K562 (cell line): ENCODE measurements at regions not wholly inside any gene's neighbourhood (a gene's known extent, or its start where the extent isn't known, plus 50 kb on each side); places are given as distances from the start of the nearest gene placed in this dataset.

Experiments
- ASH1L ChIP-seq: fragments of 450-650 bp; IDR thresholded peaks from 2 replicates; pipeline ENCODE4 v1.6.1; 2018; ENCODE audit warnings: borderline replicate concordance, mild to moderate bottlenecking, low read depth; ENCODE audit not compliant: partially characterized antibody
- CBX3 ChIP-seq, 2 experiments: IDR thresholded peaks; 1 replicate in 1 of 2; 2 replicates in 1 of 2; pipeline ENCODE4 v1.6.1; 2012; ENCODE audit warnings: inconsistent platforms in 2 of 2, low read length in 2 of 2, borderline replicate concordance in 1 of 2, control low read depth in 1 of 2
- CHD2 ChIP-seq: IDR thresholded peaks from 2 replicates; pipeline ENCODE4 v1.6.1; 2011; ENCODE audit warnings: low read depth, low read length
- HDAC2 ChIP-seq: fragments of 450-650 bp; IDR thresholded peaks from 2 replicates; pipeline ENCODE4 v1.6.1; 2016; ENCODE audit warnings: mild to moderate bottlenecking
- KDM1A ChIP-seq, 2 experiments: fragments of 450-650 bp; IDR thresholded peaks; 2 replicates each; pipeline ENCODE4 v1.6.1; 2016; ENCODE audit warnings: mild to moderate bottlenecking in 2 of 2
- MAFK ChIP-seq: IDR thresholded peaks from 2 replicates; pipeline ENCODE4 v1.6.1; 2011; ENCODE audit warnings: low read length, improper control_type of control experiment
- MEIS2 ChIP-seq: fragments of 450-650 bp; IDR thresholded peaks from 2 replicates; pipeline ENCODE4 v1.6.1; 2014; ENCODE audit warnings: mild to moderate bottlenecking; ENCODE audit not compliant: partially characterized antibody
- PHB2 ChIP-seq: fragments of 450-650 bp; IDR thresholded peaks from 2 replicates; pipeline ENCODE4 v1.6.1; 2017; ENCODE audit warnings: low read depth
- RBM15 ChIP-seq: fragments of 200-400 bp; formaldehyde crosslinking; IDR thresholded peaks from 2 replicates; pipeline ENCODE4 v1.6.1; 2018; ENCODE audit warnings: mild to moderate bottlenecking, low read length, moderate library complexity; ENCODE audit not compliant: insufficient read depth
- SNIP1 ChIP-seq: fragments of 450-650 bp; IDR thresholded peaks from 2 replicates; pipeline ENCODE4 v1.7.1; 2017; ENCODE audit warnings: low read depth, mild to moderate bottlenecking
- SOX6 ChIP-seq: fragments of 450-650 bp; IDR thresholded peaks from 2 replicates; pipeline ENCODE4 v1.6.1; 2014; ENCODE audit warnings: mild to moderate bottlenecking
- TAL1 ChIP-seq: fragments of 450-650 bp; IDR thresholded peaks from 2 replicates; pipeline ENCODE4 v1.6.1; 2016; ENCODE audit warnings: mild to moderate bottlenecking
- TCF7 ChIP-seq: sonication (generic); IDR thresholded peaks from 2 replicates; pipeline ENCODE4 v1.6.1; 2016; ENCODE audit warnings: antibody characterized with exemption, borderline replicate concordance
- TF ChIP-seq, protein P1 (sequence below): fragments of 450-650 bp; IDR thresholded peaks from 2 replicates; pipeline ENCODE4 v1.6.1; 2016; ENCODE audit warnings: mild to moderate bottlenecking, moderate library complexity
- TF ChIP-seq, protein P2 (sequence below): IDR thresholded peaks from 2 replicates; pipeline ENCODE4 v1.6.1; 2014; ENCODE audit warnings: antibody characterized with exemption
- TF ChIP-seq, protein P3 (sequence below): fragments of 250-450 bp; sonication (Bioruptor Pico); IDR thresholded peaks from 2 replicates; pipeline ENCODE4 v1.4.0; 2020

DNA sequence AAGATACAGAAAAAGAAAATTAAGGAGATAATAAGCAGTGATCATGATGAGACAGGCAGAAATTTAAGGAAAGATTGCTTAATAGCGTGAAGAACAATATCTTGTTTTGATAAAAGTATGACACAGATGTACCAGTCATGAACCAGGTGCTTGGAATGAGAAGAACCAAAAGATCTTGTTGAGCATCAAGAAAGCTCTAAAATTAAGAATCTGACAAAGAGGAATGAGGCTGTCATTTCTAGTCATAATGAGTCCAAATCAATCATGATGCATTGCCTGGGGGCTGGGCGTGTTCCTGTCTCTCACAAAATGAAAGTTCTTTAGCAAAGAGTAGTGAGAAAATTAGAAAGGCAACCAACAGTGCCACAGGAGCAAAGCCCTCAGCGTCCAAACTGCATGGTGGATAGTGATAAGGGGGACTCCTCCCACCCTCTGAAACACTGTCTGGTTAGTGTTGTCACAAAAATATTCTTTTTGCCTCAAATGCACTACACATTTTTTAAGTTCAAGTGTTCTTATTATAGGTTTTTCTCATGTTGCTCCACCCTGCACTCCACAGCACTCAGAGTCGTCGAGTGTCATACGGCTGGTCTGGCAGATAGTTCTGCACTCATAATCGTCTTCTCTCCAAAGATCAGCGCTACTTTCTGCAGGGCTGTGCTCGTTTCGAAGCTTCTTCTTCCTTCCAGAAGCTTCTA, 439.6 kb downstream of the TNS3 start (continued):
- TF ChIP-seq, protein P1, sequence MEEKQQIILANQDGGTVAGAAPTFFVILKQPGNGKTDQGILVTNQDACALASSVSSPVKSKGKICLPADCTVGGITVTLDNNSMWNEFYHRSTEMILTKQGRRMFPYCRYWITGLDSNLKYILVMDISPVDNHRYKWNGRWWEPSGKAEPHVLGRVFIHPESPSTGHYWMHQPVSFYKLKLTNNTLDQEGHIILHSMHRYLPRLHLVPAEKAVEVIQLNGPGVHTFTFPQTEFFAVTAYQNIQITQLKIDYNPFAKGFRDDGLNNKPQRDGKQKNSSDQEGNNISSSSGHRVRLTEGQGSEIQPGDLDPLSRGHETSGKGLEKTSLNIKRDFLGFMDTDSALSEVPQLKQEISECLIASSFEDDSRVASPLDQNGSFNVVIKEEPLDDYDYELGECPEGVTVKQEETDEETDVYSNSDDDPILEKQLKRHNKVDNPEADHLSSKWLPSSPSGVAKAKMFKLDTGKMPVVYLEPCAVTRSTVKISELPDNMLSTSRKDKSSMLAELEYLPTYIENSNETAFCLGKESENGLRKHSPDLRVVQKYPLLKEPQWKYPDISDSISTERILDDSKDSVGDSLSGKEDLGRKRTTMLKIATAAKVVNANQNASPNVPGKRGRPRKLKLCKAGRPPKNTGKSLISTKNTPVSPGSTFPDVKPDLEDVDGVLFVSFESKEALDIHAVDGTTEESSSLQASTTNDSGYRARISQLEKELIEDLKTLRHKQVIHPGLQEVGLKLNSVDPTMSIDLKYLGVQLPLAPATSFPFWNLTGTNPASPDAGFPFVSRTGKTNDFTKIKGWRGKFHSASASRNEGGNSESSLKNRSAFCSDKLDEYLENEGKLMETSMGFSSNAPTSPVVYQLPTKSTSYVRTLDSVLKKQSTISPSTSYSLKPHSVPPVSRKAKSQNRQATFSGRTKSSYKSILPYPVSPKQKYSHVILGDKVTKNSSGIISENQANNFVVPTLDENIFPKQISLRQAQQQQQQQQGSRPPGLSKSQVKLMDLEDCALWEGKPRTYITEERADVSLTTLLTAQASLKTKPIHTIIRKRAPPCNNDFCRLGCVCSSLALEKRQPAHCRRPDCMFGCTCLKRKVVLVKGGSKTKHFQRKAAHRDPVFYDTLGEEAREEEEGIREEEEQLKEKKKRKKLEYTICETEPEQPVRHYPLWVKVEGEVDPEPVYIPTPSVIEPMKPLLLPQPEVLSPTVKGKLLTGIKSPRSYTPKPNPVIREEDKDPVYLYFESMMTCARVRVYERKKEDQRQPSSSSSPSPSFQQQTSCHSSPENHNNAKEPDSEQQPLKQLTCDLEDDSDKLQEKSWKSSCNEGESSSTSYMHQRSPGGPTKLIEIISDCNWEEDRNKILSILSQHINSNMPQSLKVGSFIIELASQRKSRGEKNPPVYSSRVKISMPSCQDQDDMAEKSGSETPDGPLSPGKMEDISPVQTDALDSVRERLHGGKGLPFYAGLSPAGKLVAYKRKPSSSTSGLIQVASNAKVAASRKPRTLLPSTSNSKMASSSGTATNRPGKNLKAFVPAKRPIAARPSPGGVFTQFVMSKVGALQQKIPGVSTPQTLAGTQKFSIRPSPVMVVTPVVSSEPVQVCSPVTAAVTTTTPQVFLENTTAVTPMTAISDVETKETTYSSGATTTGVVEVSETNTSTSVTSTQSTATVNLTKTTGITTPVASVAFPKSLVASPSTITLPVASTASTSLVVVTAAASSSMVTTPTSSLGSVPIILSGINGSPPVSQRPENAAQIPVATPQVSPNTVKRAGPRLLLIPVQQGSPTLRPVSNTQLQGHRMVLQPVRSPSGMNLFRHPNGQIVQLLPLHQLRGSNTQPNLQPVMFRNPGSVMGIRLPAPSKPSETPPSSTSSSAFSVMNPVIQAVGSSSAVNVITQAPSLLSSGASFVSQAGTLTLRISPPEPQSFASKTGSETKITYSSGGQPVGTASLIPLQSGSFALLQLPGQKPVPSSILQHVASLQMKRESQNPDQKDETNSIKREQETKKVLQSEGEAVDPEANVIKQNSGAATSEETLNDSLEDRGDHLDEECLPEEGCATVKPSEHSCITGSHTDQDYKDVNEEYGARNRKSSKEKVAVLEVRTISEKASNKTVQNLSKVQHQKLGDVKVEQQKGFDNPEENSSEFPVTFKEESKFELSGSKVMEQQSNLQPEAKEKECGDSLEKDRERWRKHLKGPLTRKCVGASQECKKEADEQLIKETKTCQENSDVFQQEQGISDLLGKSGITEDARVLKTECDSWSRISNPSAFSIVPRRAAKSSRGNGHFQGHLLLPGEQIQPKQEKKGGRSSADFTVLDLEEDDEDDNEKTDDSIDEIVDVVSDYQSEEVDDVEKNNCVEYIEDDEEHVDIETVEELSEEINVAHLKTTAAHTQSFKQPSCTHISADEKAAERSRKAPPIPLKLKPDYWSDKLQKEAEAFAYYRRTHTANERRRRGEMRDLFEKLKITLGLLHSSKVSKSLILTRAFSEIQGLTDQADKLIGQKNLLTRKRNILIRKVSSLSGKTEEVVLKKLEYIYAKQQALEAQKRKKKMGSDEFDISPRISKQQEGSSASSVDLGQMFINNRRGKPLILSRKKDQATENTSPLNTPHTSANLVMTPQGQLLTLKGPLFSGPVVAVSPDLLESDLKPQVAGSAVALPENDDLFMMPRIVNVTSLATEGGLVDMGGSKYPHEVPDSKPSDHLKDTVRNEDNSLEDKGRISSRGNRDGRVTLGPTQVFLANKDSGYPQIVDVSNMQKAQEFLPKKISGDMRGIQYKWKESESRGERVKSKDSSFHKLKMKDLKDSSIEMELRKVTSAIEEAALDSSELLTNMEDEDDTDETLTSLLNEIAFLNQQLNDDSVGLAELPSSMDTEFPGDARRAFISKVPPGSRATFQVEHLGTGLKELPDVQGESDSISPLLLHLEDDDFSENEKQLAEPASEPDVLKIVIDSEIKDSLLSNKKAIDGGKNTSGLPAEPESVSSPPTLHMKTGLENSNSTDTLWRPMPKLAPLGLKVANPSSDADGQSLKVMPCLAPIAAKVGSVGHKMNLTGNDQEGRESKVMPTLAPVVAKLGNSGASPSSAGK, result peak; percentile 13; the same call in 1 of the 2 replicates
- TF ChIP-seq MAFK (no peak), CHD2 (no peak), TAL1 (peak; percentile 7; the same call in 1 of the 2 replicates), KDM1A (IDR thresholded peaks at IDR 0.05) (no peak), TCF7 (no peak), SNIP1 (no peak), HDAC2 (no peak), MEIS2 (peak; percentile 51), ASH1L (no peak), SOX6 (no peak), RBM15 (no peak), CBX3 (IDR thresholded peaks at IDR 0.05; ENCODE audit: borderline replicate concordance in 1 of 2, low read length in 2 of 2) (no peak), PHB2 (no peak)
- TF ChIP-seq, protein P2, sequence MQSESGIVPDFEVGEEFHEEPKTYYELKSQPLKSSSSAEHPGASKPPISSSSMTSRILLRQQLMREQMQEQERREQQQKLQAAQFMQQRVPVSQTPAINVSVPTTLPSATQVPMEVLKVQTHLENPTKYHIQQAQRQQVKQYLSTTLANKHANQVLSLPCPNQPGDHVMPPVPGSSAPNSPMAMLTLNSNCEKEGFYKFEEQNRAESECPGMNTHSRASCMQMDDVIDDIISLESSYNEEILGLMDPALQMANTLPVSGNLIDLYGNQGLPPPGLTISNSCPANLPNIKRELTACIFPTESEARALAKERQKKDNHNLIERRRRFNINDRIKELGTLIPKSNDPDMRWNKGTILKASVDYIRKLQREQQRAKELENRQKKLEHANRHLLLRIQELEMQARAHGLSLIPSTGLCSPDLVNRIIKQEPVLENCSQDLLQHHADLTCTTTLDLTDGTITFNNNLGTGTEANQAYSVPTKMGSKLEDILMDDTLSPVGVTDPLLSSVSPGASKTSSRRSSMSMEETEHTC, result no peak
- TF ChIP-seq, protein P3, sequence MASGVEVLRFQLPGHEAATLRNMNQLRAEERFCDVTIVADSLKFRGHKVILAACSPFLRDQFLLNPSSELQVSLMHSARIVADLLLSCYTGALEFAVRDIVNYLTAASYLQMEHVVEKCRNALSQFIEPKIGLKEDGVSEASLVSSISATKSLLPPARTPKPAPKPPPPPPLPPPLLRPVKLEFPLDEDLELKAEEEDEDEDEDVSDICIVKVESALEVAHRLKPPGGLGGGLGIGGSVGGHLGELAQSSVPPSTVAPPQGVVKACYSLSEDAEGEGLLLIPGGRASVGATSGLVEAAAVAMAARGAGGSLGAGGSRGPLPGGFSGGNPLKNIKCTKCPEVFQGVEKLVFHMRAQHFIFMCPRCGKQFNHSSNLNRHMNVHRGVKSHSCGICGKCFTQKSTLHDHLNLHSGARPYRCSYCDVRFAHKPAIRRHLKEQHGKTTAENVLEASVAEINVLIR (CRISPR knock-in tag), result no peak
